GM12891 (cell line): ENCODE measurements at regions not wholly inside any gene's neighbourhood (a gene's known extent, or its start where the extent isn't known, plus 50 kb on each side); places are given as distances from the start of the nearest gene placed in this dataset.

Source experiments
- PAX5 ChIP-seq: IDR thresholded peaks from 2 replicates; pipeline ENCODE4 v1.6.1; 2011; ENCODE audit warnings: low read length, moderate library complexity, mild to moderate bottlenecking; ENCODE audit not compliant: insufficient read depth, severe bottlenecking
- POLR2A ChIP-seq: IDR thresholded peaks from 2 replicates; pipeline ENCODE4 v1.6.1; 2011; ENCODE audit warnings: low read depth, low read length, control low read depth
- POLR2AphosphoS5 ChIP-seq: IDR thresholded peaks from 2 replicates; pipeline ENCODE4 v1.6.1; 2011; ENCODE audit warnings: low read depth, low read length, control low read depth
- SPI1 ChIP-seq: IDR thresholded peaks from 2 replicates; pipeline ENCODE4 v1.6.1; 2011; ENCODE audit warnings: low read depth, low read length, control low read depth
- TAF1 ChIP-seq: IDR thresholded peaks from 2 replicates; pipeline ENCODE4 v1.6.1; 2011; ENCODE audit warnings: low read depth, low read length, control low read depth

- no peak for TF ChIP-seq POLR2AphosphoS5
- no peak for TF ChIP-seq POLR2A
- TF ChIP-seq PAX5, result no peak
- no peak for TF ChIP-seq TAF1
- no peak for TF ChIP-seq SPI1
Observed at GRCh38 chr2:208830203-208830602, 423.6 kb downstream of the PTH2R start.
